ENCODE measurements at regions not wholly inside any gene's neighbourhood (a gene's known extent, or its start where the extent isn't known, plus 50 kb on each side); places are given as distances from the start of the nearest gene placed in this dataset.
"Not testable (repeated sequence)": the region's sequence is repeated elsewhere in the genome, so short reads cannot be mapped to it uniquely, and the experiment has no call there.

DNA sequence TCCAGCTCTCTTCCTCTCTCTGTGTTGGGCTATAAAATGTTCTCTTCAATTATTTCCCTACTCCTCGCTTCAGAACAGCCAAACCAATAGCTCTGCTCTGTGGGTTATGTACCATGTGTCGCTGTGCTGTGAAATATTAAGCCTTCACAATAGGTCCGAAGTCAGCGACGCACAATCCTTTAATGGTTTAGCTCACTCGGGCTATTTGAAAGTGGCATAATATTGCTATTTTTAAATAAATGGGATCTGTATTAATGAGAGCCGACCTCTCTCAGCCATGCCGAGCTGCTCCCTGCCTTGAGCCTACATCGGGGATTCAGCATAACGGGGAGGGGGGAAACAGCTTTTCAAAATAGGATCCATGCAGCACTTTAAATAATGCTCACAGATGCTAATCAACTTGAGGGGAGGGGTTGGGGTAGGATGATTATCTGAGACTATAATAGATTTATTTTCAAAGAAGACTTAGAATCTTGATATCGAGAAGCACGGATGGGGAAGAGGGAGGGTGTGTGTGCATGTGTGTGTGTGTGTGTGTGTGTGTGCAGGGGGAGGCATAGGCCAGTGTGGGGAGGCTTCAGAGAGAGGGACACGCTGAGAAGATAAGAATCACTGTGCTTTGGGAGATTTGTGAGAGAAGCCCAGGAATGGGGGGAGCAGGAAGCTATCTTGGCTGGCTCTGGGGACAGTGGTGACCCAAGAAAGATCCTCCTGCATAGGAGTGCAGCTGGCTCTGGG is 271.5 kb downstream of the NXPE2 start:
- DNase-seq: no peak
- WGBS (ENCODE audit: extremely low coverage, insufficient coverage, low lambda C conversion rate): no CpG with 5 or more reads among the region's 13 CpGs
- H3K79me1 ChIP-seq (ENCODE audit: low read length): no peaks in the 10 kb centered on the region
- H3K23ac ChIP-seq (ENCODE audit: low read length): no peak overlapping the region
- no peak overlapping the region for H3K27ac ChIP-seq (ENCODE audit: low read depth, low read length)
- H3K4ac ChIP-seq (ENCODE audit: low read depth, low read length): no peak overlapping the region
- H3K27me3 ChIP-seq (ENCODE audit: insufficient read depth, low read length, poor library complexity): no peaks in the 10 kb centered on the region
- H4K8ac ChIP-seq (ENCODE audit: low read depth, low read length): no peak overlapping the region
- H2BK5ac ChIP-seq (ENCODE audit: low read length): no peak overlapping the region
- H2BK15ac ChIP-seq (replicated peaks; ENCODE audit: low read depth): no peak overlapping the region
- H3K4me3 ChIP-seq (ENCODE audit: low read length): no peak overlapping the region
- H3K56ac ChIP-seq (ENCODE audit: low read length): no peak overlapping the region
- H2AK5ac ChIP-seq (ENCODE audit: low read length): no peak overlapping the region
- H4K5ac ChIP-seq (ENCODE audit: low read length): no peak overlapping the region
- no peaks in the 10 kb centered on the region for H3K79me2 ChIP-seq (ENCODE audit: control insufficient read depth, insufficient read depth, low read length)
- no peak overlapping the region for H3K9ac ChIP-seq (ENCODE audit: low read length)
- H2BK120ac ChIP-seq (ENCODE audit: low read depth, low read length): no peak overlapping the region
- no peak overlapping the region for H3K4me2 ChIP-seq (ENCODE audit: low read length)
- no peaks in the 10 kb centered on the region for H3K36me3 ChIP-seq (ENCODE audit: control insufficient read depth, insufficient read depth, low read length)
- no peak overlapping the region for H3K18ac ChIP-seq (ENCODE audit: low read length)
- no peaks in the 10 kb centered on the region for H3K4me1 ChIP-seq (ENCODE audit: control insufficient read depth, low read depth, low read length)

DNA sequence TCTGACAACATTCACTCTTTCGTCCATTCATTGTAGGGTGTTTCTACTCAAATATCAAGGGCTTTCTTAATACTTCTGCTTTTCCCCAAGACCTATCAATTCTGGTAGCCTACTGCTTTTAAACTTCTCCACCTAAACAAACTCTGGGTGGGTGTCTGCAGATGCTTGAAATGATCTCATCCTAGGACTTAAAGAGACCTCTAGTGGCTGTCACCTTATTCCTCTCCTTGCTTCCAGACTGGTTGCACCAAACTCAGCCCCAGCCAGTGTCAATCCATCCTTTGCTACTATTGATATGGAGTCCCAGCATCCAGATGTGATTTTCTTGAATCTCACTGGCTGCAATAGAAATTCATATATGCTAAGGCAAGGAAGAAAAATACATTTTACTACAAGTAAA is 274.7 kb downstream of the NXPE2 start:
- Histone ChIP-seq H4K5ac (ENCODE audit: low read length) (no peak overlapping the region), H3K56ac (ENCODE audit: low read length) (no peak overlapping the region), H3K9ac (ENCODE audit: low read length) (no peak overlapping the region), H3K27me3 (ENCODE audit: insufficient read depth, low read length, poor library complexity) (no peaks in the 10 kb centered on the region), H3K36me3 (ENCODE audit: control insufficient read depth, insufficient read depth, low read length) (no peaks in the 10 kb centered on the region), H3K27ac (ENCODE audit: low read depth, low read length) (no peak overlapping the region), H3K23ac (ENCODE audit: low read length) (no peak overlapping the region), H2BK120ac (ENCODE audit: low read depth, low read length) (no peak overlapping the region), H3K4ac (ENCODE audit: low read depth, low read length) (no peak overlapping the region), H2BK5ac (ENCODE audit: low read length) (no peak overlapping the region), H3K4me1 (ENCODE audit: control insufficient read depth, low read depth, low read length) (no peaks in the 10 kb centered on the region), H3K4me2 (ENCODE audit: low read length) (no peak overlapping the region), H3K4me3 (ENCODE audit: low read length) (no peak overlapping the region), H2AK5ac (ENCODE audit: low read length) (no peak overlapping the region), H4K8ac (ENCODE audit: low read depth, low read length) (no peak overlapping the region), H3K79me2 (ENCODE audit: control insufficient read depth, insufficient read depth, low read length) (no peaks in the 10 kb centered on the region), H3K79me1 (ENCODE audit: low read length) (no peaks in the 10 kb centered on the region), H3K18ac (ENCODE audit: low read length) (no peak overlapping the region), H2BK15ac (replicated peaks; ENCODE audit: low read depth) (no peak overlapping the region)
- peak; percentile 54 for DNase-seq
- no CpG with 5 or more reads among the region's 1 CpG for WGBS (ENCODE audit: extremely low coverage, insufficient coverage, low lambda C conversion rate)

DNA sequence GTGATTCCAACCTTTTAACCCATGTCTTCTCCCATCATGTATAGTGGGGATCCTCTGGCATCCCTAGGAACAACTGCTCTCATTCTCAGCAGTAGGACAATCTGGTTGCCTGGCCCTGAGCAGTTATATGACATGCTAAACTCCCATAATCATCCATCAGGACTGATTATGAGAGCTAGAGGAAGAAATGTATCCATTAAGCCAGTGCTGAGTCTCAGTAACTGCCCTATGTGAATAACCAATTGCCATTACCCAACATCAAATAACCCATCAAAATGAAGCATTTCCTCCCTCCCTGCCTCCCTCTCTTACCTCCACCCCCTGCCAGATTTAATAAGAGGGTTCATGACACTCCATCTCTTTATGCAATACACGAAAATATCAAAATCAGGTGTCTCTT is 277.6 kb downstream of the NXPE2 start:
- Histone ChIP-seq H3K4me2 (ENCODE audit: low read length) (no peak overlapping the region), H3K4me1 (ENCODE audit: control insufficient read depth, low read depth, low read length) (no peaks in the 10 kb centered on the region), H3K79me2 (ENCODE audit: control insufficient read depth, insufficient read depth, low read length) (no peaks in the 10 kb centered on the region), H3K36me3 (ENCODE audit: control insufficient read depth, insufficient read depth, low read length) (no peaks in the 10 kb centered on the region), H4K8ac (ENCODE audit: low read depth, low read length) (no peak overlapping the region), H3K9ac (ENCODE audit: low read length) (no peak overlapping the region), H2BK120ac (ENCODE audit: low read depth, low read length) (no peak overlapping the region), H3K4me3 (ENCODE audit: low read length) (no peak overlapping the region), H2BK15ac (replicated peaks; ENCODE audit: low read depth) (no peak overlapping the region), H3K56ac (ENCODE audit: low read length) (no peak overlapping the region), H2AK5ac (ENCODE audit: low read length) (no peak overlapping the region), H2BK5ac (ENCODE audit: low read length) (no peak overlapping the region), H3K79me1 (ENCODE audit: low read length) (no peaks in the 10 kb centered on the region), H4K5ac (ENCODE audit: low read length) (no peak overlapping the region), H3K27ac (ENCODE audit: low read depth, low read length) (no peak overlapping the region), H3K18ac (ENCODE audit: low read length) (no peak overlapping the region), H3K4ac (ENCODE audit: low read depth, low read length) (no peak overlapping the region), H3K23ac (ENCODE audit: low read length) (no peak overlapping the region), H3K27me3 (ENCODE audit: insufficient read depth, low read length, poor library complexity) (no peaks in the 10 kb centered on the region)
- no peak for DNase-seq
- WGBS (ENCODE audit: extremely low coverage, insufficient coverage, low lambda C conversion rate): no CpG with 5 or more reads among the region's 1 CpG

DNA sequence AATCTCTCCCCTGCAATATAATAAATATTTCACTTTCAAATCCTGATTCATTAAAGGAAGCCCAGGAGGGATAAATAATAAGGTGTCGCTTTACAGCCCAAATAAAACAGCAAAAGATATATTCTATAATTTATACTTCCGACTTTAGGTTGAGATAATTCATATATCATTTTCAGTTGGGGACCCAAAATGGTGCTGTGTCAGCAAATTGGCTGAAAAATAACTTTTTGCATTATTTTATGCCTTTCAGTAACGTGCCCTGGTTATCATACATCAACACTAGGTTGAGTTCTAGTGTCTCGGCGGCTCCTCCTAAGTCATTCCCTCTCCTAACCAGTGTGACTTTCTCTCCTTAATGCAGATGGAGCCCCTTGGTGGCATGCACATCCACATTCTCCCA is 278.2 kb downstream of the NXPE2 start:
- H3K79me1 ChIP-seq (ENCODE audit: low read length): no peaks in the 10 kb centered on the region
- no peak overlapping the region for H3K18ac ChIP-seq (ENCODE audit: low read length)
- no peak overlapping the region for H3K4me2 ChIP-seq (ENCODE audit: low read length)
- no peak overlapping the region for H3K4ac ChIP-seq (ENCODE audit: low read depth, low read length)
- H2AK5ac ChIP-seq (ENCODE audit: low read length): no peak overlapping the region
- H2BK15ac ChIP-seq (replicated peaks; ENCODE audit: low read depth): no peak overlapping the region
- no peak overlapping the region for H2BK5ac ChIP-seq (ENCODE audit: low read length)
- H2BK120ac ChIP-seq (ENCODE audit: low read depth, low read length): no peak overlapping the region
- WGBS (ENCODE audit: extremely low coverage, insufficient coverage, low lambda C conversion rate): no CpG with 5 or more reads among the region's 5 CpGs
- H3K36me3 ChIP-seq (ENCODE audit: control insufficient read depth, insufficient read depth, low read length): no peaks in the 10 kb centered on the region
- H3K27ac ChIP-seq (ENCODE audit: low read depth, low read length): no peak overlapping the region
- no peak overlapping the region for H4K5ac ChIP-seq (ENCODE audit: low read length)
- no peaks in the 10 kb centered on the region for H3K27me3 ChIP-seq (ENCODE audit: insufficient read depth, low read length, poor library complexity)
- H3K79me2 ChIP-seq (ENCODE audit: control insufficient read depth, insufficient read depth, low read length): no peaks in the 10 kb centered on the region
- H3K56ac ChIP-seq (ENCODE audit: low read length): no peak overlapping the region
- H3K9ac ChIP-seq (ENCODE audit: low read length): no peak overlapping the region
- H4K8ac ChIP-seq (ENCODE audit: low read depth, low read length): no peak overlapping the region
- no peaks in the 10 kb centered on the region for H3K4me1 ChIP-seq (ENCODE audit: control insufficient read depth, low read depth, low read length)
- no peak overlapping the region for H3K23ac ChIP-seq (ENCODE audit: low read length)
- H3K4me3 ChIP-seq (ENCODE audit: low read length): no peak overlapping the region
- no peak for DNase-seq

DNA sequence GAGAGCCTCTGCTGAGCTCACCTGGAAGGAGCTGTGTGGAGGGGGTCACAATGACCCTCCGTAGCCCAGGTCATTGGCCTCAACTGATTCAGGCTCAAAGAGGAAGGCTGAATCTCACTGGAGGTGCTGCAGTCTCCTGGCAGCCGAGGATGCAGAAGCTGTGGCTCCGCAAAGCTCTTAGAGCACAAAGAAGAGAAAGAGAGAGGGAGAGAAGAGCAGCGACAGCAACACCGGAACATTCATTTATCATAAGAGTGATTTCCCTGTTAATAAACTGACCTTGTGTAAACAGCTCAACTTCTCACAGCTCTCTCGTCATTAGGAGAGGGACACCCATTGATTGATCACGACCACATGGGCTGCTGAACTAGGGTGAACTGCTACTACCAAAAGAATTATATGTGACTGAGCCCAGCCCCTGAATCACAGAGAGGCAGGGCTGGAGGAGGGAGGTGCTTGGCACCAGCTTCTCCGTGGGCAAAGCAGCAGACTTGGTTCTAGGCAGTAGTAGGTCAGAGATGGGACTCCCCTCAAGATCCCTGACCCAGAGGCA is 281.7 kb downstream of the NXPE2 start:
- H3K27ac ChIP-seq (ENCODE audit: low read depth, low read length): no peak overlapping the region

DNA sequence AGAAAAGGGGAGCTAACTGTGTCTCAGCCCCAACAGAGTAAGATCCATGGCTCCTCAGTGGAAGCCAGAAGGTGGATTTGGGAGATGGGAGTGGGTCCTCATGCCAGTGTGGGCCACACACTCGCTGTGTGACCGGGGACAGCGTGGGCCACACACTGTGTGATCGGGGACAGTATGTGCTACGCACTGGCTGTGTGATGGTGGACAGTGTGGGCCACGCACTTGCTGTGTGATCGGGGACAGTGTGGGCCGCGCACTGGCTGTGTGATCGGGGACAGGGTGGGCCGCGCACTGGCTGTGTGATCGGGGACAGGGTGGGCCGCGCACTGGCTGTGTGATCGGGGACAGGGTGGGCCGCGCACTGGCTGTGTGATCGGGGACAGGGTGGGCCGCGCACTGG is 282.5 kb downstream of the NXPE2 start:
- not testable (repeated sequence) for H3K9ac ChIP-seq (ENCODE audit: low read length); DNase-seq; H3K27ac ChIP-seq (ENCODE audit: low read depth, low read length); H3K18ac ChIP-seq (ENCODE audit: low read length); H3K79me2 ChIP-seq (ENCODE audit: control insufficient read depth, insufficient read depth, low read length); H2BK5ac ChIP-seq (ENCODE audit: low read length); H3K4ac ChIP-seq (ENCODE audit: low read depth, low read length); H3K4me3 ChIP-seq (ENCODE audit: low read length); H3K27me3 ChIP-seq (ENCODE audit: insufficient read depth, low read length, poor library complexity); H3K36me3 ChIP-seq (ENCODE audit: control insufficient read depth, insufficient read depth, low read length); H3K56ac ChIP-seq (ENCODE audit: low read length); H3K23ac ChIP-seq (ENCODE audit: low read length); H2BK120ac ChIP-seq (ENCODE audit: low read depth, low read length); H2AK5ac ChIP-seq (ENCODE audit: low read length); H3K79me1 ChIP-seq (ENCODE audit: low read length); H3K4me1 ChIP-seq (ENCODE audit: control insufficient read depth, low read depth, low read length); H4K5ac ChIP-seq (ENCODE audit: low read length); H2BK15ac ChIP-seq (replicated peaks; ENCODE audit: low read depth); H3K4me2 ChIP-seq (ENCODE audit: low read length); H4K8ac ChIP-seq (ENCODE audit: low read depth, low read length)
- no CpG with 5 or more reads among the region's 21 CpGs for WGBS (ENCODE audit: extremely low coverage, insufficient coverage, low lambda C conversion rate)

More for the DNA sequence above, 281.7 kb downstream of the NXPE2 start:
- no peak overlapping the region for H4K5ac ChIP-seq (ENCODE audit: low read length)
- H3K4ac ChIP-seq (ENCODE audit: low read depth, low read length): no peak overlapping the region
- no CpG with 5 or more reads among the region's 8 CpGs for WGBS (ENCODE audit: extremely low coverage, insufficient coverage, low lambda C conversion rate)
- no peak overlapping the region for H3K4me3 ChIP-seq (ENCODE audit: low read length)
- H3K4me1 ChIP-seq (ENCODE audit: control insufficient read depth, low read depth, low read length): no peaks in the 10 kb centered on the region
- no peak overlapping the region for H2BK120ac ChIP-seq (ENCODE audit: low read depth, low read length)
- H2AK5ac ChIP-seq (ENCODE audit: low read length): no peak overlapping the region
- no peaks in the 10 kb centered on the region for H3K36me3 ChIP-seq (ENCODE audit: control insufficient read depth, insufficient read depth, low read length)
- no peak overlapping the region for H3K56ac ChIP-seq (ENCODE audit: low read length)
- no peak overlapping the region for H4K8ac ChIP-seq (ENCODE audit: low read depth, low read length)
- no peaks in the 10 kb centered on the region for H3K79me2 ChIP-seq (ENCODE audit: control insufficient read depth, insufficient read depth, low read length)
- no peak overlapping the region for H3K18ac ChIP-seq (ENCODE audit: low read length)
- no peak overlapping the region for H2BK5ac ChIP-seq (ENCODE audit: low read length)
- no peaks in the 10 kb centered on the region for H3K27me3 ChIP-seq (ENCODE audit: insufficient read depth, low read length, poor library complexity)
- H3K9ac ChIP-seq (ENCODE audit: low read length): no peak overlapping the region
- no peak overlapping the region for H3K4me2 ChIP-seq (ENCODE audit: low read length)
- H2BK15ac ChIP-seq (replicated peaks; ENCODE audit: low read depth): no peak overlapping the region
- H3K23ac ChIP-seq (ENCODE audit: low read length): no peak overlapping the region
- no peak for DNase-seq
- no peaks in the 10 kb centered on the region for H3K79me1 ChIP-seq (ENCODE audit: low read length)
